SHP77 (cell line): ENCODE measurements at regions not wholly inside any gene's neighbourhood (a gene's known extent, or its start where the extent isn't known, plus 50 kb on each side); places are given as distances from the start of the nearest gene placed in this dataset.

Experiments used
- DNase-seq, 2 experiments: peaks; one replicate each; lab custom pipeline; 2025; lab: John Stamatoyannopoulos, UW

- no peak for DNase-seq
These were observed 591.8 kb downstream of the TFAP2B start for GRCh38 chr6:51410453-51410852.

GRCh38 chr6:51411496-51412125, 592.9 kb downstream of the TFAP2B start:
- DNase-seq: no peak

GRCh38 chr6:51414361-51414760, 595.7 kb downstream of the TFAP2B start:
- DNase-seq: no peak

GRCh38 chr6:51415501-51415900, 596.8 kb downstream of the TFAP2B start:
- DNase-seq: no peak

- no peak for DNase-seq
These were observed 610.5 kb downstream of the TFAP2B start for GRCh38 chr6:51429017-51429712.

- no peak for DNase-seq
These were observed 611.9 kb downstream of the TFAP2B start for GRCh38 chr6:51430589-51430988.

- no peak for DNase-seq
These were observed 613.8 kb downstream of the TFAP2B start for GRCh38 chr6:51432481-51432880.

GRCh38 chr6:51450248-51450957, 631.7 kb downstream of the TFAP2B start:
- DNase-seq: no peak

GRCh38 chr6:51450958-51451357, 632.3 kb downstream of the TFAP2B start:
- DNase-seq: no peak

- no peak for DNase-seq
These were observed 631.1 kb downstream of the PKHD1 start for GRCh38 chr6:51456282-51456681.

GRCh38 chr6:51459958-51460357, 627.5 kb downstream of the PKHD1 start:
- no peak for DNase-seq

GRCh38 chr6:51462896-51463295, 624.5 kb downstream of the PKHD1 start:
- no peak for DNase-seq

- DNase-seq: no peak
These were observed 624.1 kb downstream of the PKHD1 start for GRCh38 chr6:51463321-51463720.

GRCh38 chr6:51464956-51465355, 622.5 kb downstream of the PKHD1 start:
- no peak for DNase-seq

GRCh38 chr6:51466427-51466826, 621.0 kb downstream of the PKHD1 start:
- DNase-seq: no peak

GRCh38 chr6:51467231-51467952, 620.0 kb downstream of the PKHD1 start:
- DNase-seq: no peak

GRCh38 chr6:51468704-51469103, 618.7 kb downstream of the PKHD1 start:
- peak in 1 of 2 experiments; percentile 25 for DNase-seq

- DNase-seq: no peak
These were observed 614.5 kb downstream of the PKHD1 start for GRCh38 chr6:51472745-51473487.

- peak in 1 of 2 experiments; percentile 10 for DNase-seq
These were observed 613.1 kb downstream of the PKHD1 start for GRCh38 chr6:51474022-51474975.

GRCh38 chr6:51477711-51478311, 609.6 kb downstream of the PKHD1 start:
- no peak for DNase-seq
